Embryonic facial prominence (tissue), 1 donor: ENCODE measurements at regions not wholly inside any gene's neighbourhood (a gene's known extent, or its start where the extent isn't known, plus 50 kb on each side); places are given as distances from the start of the nearest gene placed in this dataset.
"Not testable (repeated sequence)": the region's sequence is repeated elsewhere in the genome, so short reads cannot be mapped to it uniquely, and the experiment has no call there.

Experiments used
- DNase-seq: peaks from one replicate; pipeline ENCODE4 v3.0.0-alpha.2; 2016; ENCODE audit errors: extremely low spot score

DNA sequence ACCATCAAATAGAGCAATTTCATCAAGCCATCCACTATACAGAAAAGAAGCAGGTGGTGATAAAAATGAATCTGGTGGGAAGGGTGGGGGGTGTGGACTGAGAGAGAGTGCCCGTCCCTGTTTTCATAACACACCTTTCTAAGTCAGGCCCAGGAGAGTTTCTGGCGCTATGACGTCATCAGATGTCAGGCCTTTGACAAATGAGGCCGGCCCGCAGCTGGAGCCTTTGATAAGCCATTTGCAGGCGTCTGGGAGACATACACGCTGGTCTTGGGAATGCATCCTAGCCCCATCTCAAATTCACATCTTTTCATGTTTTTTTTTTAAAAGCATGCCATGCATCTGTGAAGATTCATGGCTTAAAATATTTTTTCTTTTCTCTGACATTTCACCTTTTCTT is 404.5 kb downstream of the BCOR start:
- DNase-seq: no peak

DNA sequence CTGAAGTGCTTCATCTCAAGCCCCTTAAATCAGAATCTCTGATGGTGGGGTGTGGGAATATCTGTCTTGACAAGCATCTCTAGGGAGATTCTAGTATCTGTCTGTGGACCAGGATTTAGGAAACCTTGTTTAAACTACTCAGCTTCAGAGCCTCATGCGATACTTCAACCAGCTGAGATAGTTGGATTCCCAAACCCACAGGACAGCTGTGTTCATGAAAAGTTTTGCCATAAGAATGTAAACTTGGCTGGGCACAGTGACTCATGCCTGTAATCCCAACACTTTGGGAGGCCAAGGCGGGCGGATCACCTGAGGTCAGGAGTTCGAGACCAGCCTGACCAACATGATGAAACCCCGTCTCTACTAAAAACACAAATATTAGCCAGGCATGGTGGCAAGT is 395.1 kb downstream of the BCOR start:
- not testable (repeated sequence) for DNase-seq

- DNase-seq: no peak
Measured at GRCh38 chrX:39703307-39703706, 394.5 kb downstream of the BCOR start.

DNA sequence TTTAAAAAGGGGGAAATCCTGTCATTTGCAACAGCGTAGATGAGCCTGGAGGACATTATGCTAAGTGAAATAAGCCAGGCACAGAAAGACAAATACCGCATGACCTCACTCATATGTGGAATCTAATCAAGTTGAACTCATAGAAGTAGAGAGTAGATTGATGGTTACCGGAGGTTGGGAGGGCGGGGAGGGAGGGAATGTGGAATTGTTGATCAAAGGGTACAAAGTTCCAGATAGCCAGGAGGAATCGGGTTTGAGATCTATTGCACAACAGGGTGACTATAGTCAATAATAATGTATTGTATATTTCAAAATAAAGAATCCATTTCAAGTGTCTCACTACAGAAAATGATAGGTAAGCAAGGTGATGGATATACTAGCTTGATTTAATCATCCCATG is 393.2 kb downstream of the BCOR start:
- DNase-seq: no peak

- no peak for DNase-seq
Measured at GRCh38 chrX:39705290-39705689, 392.5 kb downstream of the BCOR start.

DNA sequence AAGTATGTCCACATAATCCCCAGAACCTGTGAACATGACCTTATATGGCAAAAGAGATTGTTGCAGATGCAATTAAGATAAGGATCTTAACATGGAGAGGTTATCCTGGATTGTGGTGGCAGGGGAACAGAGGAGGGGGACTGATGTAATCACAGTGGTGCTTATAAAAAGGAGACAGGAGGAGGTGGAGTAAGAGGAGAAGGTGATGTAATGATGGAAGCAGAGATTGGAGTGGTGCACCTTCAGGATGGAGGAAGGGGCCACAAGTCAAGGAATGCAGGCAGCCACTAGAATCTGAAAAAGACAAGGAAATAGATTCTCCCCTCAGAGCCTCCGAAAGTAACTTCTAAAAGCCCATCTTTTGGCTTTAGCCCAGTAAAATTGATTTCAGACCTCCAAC is 388.4 kb downstream of the BCOR start:
- no peak for DNase-seq

DNA sequence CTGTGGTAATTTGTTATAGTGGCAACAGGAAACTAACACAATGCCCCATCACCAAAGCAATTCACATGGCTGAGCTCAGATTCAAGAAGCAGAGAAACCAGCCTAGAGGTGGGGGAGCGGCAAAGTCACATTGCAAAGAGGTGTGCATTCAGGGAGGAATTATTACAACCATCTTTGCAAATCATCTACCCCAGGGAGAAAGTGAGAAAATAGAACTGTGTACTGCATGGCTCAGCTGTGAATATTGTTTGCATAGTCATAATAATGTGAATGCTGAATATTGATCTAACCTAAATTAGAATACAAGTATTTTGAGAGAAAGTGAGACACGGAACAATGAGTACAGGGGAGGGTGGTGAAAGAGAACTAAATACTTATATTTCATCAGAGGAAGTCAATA is 387.9 kb downstream of the BCOR start:
- no peak for DNase-seq

GRCh38 chrX:39710776-39711175 is 387.0 kb downstream of the BCOR start:
- DNase-seq: no peak

- DNase-seq: no peak
Measured at GRCh38 chrX:39714471-39714870, 383.3 kb downstream of the BCOR start.

- no peak for DNase-seq
Measured at GRCh38 chrX:39716401-39716800, 381.4 kb downstream of the BCOR start.

DNA sequence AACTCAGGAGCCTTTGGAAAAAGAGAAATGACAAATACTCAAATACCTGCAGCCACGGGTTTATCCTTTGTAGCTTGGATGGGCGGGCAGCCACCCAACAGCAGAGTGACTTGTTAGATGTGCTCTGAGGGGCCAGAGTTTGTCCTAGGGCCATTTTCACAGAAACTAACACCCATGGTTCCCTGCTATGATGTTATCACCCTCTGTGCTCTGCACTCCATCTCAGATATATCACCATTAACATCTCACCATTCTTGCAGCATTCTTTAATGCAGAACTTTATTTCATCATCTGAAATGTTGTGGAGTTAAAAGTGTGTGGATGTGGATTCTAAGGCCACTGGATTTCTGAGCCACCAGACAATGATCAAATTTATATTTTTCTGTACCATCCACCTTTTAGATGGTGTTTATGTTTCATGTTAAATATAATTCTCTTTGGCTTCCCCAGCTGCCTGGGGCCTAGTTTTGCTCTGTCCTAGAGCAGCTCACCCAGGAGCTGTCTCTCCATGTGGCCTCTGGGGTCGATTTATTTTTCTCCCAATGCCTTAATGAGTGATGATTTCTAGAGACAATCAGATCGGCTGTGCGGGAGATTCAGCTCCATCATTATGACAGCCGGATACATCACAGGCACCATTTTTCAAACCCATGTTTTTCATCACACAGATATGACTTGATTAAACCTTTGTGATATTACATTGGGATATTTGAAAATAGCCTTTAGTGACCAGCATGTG is 380.8 kb downstream of the BCOR start:
- no peak for DNase-seq

- DNase-seq: no peak
Measured at GRCh38 chrX:39718981-39719380, 378.8 kb downstream of the BCOR start.

DNA sequence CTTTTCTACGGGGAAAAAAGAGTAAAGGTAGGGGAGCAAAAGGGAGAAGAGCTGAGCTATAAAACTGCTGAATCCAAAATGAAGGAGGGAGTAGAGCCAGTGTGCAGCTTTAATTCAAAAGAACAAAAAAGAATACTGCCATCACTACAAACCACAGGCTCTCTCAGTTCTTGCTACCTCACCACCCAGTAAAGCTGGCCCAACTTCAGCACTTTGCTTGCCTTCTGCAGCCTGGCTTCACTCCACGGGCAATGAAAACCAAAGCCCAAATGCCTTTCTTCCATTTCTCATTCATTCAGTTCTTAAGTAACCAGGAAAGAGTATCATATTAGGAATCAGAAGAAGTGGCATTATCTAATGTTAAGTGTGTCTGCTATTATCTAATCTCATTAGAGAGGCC is 376.8 kb downstream of the BCOR start:
- DNase-seq: no peak

DNA sequence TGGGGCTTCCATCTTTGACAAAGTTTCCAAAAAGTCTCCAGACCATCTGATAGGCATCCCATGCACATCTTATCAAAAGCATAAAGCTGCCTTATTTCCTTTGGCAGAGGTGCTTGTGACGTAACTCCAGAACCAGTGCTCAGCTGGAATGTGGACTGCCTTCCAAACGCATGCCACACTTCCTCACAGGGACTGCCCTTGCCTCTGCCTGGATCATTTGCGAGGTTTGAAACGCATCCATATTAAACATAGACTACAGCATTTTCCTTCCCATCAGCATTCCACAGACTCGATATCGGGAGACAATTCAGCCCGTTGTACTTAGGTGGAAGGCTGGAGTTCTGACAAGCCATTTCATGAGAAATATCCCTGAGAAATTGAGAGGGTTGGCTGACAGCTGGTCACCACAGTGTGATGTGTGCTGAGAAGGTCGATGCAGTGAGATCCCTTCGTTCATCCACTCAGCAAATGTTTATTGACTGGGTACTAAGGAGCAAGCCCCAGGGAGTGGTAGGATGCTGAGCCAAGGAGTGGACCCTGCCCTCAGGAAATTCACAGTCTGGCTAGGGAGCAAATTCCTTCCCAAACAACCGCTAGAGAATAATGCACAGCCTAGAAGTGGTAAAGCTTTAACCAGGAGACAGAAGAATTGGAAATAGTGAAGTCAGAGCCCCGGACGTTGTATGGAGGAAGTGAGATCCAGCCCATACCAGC is 376.0 kb downstream of the BCOR start:
- no peak for DNase-seq

GRCh38 chrX:39724544-39724943 is 373.2 kb downstream of the BCOR start:
- no peak for DNase-seq

DNA sequence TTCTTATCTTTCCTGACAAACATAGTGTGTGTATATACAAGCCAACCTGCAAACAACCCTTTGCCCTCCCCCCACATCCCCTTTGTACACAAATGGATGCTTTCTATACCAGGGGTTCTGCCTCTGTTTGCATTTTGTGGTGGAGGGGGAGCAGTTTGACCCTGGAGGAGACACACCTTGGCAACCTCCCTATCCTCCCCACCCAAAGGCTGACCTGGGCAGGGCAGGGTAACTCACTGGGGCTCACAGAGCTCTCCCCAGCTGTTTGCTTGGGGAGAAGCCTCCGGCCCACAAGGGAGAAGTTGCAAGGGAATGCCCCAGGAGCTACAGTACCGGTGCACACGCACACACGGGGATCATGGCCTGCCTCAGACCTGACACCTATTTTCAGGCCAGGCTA is 372.6 kb downstream of the BCOR start:
- no peak for DNase-seq

GRCh38 chrX:39725928-39726619 is 371.7 kb downstream of the BCOR start:
- DNase-seq: no peak

DNA sequence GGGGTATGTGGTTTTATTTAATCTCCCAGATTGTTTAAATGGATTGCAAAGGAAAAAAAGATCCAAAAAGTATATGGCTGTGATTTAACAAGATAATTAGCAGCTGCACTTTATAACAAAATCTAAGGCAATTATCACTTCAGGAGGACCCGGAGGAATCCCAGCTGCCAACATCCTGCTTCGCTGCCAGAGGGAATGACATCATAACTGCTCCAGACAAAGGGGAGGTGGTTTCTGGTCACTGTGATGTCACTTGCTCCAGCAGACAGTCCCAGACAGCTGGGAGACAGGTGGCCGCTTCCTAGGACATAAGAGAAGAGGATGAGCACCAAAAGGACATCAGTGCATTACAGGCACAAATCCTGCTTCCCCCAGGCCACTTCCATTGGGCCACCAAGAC is 371.0 kb downstream of the BCOR start:
- no peak for DNase-seq

DNA sequence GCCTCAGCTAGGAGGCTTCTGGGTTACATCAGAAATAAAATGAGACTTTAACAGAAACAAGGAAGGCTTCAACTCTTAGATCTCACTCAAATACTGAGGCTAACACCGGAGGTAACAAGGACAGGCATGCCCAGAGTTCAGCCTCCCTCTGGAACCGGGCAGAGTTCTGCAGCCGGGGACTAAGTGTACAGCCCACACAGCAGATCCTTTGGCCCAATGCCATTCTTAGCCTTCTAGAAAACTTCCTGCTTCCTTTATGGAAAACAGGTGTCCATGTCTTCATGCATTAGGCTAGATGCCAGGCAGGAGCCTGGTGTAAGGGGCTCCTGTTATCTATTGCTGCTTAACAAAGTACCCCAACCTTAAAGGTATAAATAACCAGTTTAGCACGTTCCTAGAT is 369.7 kb downstream of the BCOR start:
- DNase-seq: no peak

- no peak for DNase-seq
Measured at GRCh38 chrX:39728852-39729598, 368.7 kb downstream of the BCOR start.

DNA sequence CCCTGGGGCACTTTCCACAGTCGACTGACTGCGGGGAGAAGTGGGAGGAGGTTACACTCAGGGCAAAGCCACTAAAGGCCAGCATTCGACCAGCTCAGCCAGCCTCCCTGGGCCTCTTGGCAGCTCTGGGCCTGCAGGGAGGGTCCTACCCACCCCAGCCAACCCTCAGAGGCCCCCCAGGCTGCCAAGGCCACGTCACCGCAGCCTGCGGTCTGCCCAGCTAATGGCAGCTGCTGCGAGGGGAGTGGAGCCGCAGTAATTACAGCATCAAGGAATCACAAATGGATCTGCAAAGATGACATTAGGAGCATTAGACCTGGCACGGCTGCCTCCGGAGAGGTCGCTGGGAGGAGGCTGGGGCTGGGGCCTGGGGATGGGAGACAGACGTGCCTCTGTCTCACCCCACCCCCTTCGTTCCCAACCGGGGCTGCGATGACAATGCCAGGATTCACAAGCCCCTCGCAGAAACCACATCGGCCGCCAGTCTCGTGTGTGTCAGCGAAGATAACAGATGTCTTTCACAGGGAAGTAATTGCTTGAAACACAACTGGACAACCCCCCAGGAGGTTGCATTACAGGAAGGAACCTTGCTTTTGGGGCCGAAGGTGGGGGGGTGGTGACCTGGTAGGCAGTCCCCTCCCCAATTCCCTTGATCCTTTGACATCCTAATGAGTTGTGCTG is 367.6 kb downstream of the BCOR start:
- no peak for DNase-seq
